PC-3 (cell line): ENCODE measurements at regions not wholly inside any gene's neighbourhood (a gene's known extent, or its start where the extent isn't known, plus 50 kb on each side); places are given as distances from the start of the nearest gene placed in this dataset.

ENCODE experiments used
- ATAC-seq: fragments of 200-7000 bp; cut with Tn5 transposase; 2 replicates; pipeline ENCODE4 v1.9.1; 2020; ENCODE audit warnings: mild to moderate bottlenecking, moderate library complexity
- BruUV-seq: library from RNA; stranded (reverse); fragments of 400-500 nt; replicated peaks from 2 replicates; lab custom pipeline; 2021; lab: Mats Ljungman, UMichigan
- CTCF ChIA-PET: fragments of 300-600 bp; sonication (Branson Sonifier 250); formaldehyde crosslinking; loops from one replicate; lab custom pipeline; 2022; ENCODE audit warnings: antibody characterized with exemption; lab: Charles Lee
- POLR2A ChIA-PET: fragments of 300-600 bp; sonication (Branson Sonifier 250); formaldehyde crosslinking; loops from one replicate; lab custom pipeline; 2022; ENCODE audit warnings: antibody characterized with exemption; ENCODE audit not compliant: unreplicated experiment; lab: Charles Lee
- DNase-seq: peaks from one replicate; pipeline ENCODE4 v3.0.0-alpha.2; 2015
- H2AFZ ChIP-seq: fragments of 300-600 bp; sonication (generic); 2 replicates; pipeline ENCODE4 v1.6.0; 2016; ENCODE audit warnings: antibody characterized with exemption, low read length
- H3F3A ChIP-seq: fragments of 300-600 bp; sonication (generic); one replicate; pipeline ENCODE4 v1.6.0; 2017; ENCODE audit warnings: antibody characterized with exemption, low read length, control low read depth, mild to moderate bottlenecking; ENCODE audit not compliant: unreplicated experiment
- H3K27ac ChIP-seq: fragments of 300-600 bp; sonication (generic); 2 replicates; pipeline ENCODE4 v1.5.1; 2016; ENCODE audit warnings: mild to moderate bottlenecking, low read length
- H3K27me3 ChIP-seq: fragments of 300-600 bp; sonication (generic); 2 replicates; pipeline ENCODE4 v1.6.1; 2016; ENCODE audit warnings: low read length, mixed read lengths
- H3K36me3 ChIP-seq: fragments of 300-600 bp; sonication (generic); 2 replicates; pipeline ENCODE4 v1.6.1; 2016; ENCODE audit warnings: low read depth, mixed run types, low read length, mixed read lengths
- H3K4me1 ChIP-seq: fragments of 300-600 bp; sonication (generic); 2 replicates; pipeline ENCODE4 v1.5.1; 2016; ENCODE audit warnings: low read length; ENCODE audit not compliant: insufficient read depth
- H3K4me2 ChIP-seq: fragments of 300-600 bp; sonication (generic); 2 replicates; pipeline ENCODE4 v1.6.0; 2016; ENCODE audit warnings: low read length
- H3K4me3 ChIP-seq: fragments of 300-600 bp; sonication (generic); 2 replicates; pipeline ENCODE4 v1.5.1; 2016; ENCODE audit warnings: mild to moderate bottlenecking, low read length, mixed read lengths
- H3K79me2 ChIP-seq: fragments of 300-600 bp; sonication (generic); 2 replicates; pipeline ENCODE4 v1.6.1; 2017; ENCODE audit warnings: low read length, mixed read lengths
- H3K9ac ChIP-seq: fragments of 300-600 bp; sonication (generic); 2 replicates; pipeline ENCODE4 v1.6.0; 2016; ENCODE audit warnings: mild to moderate bottlenecking, low read length
- H3K9me2 ChIP-seq: fragments of 300-600 bp; sonication (generic); replicated peaks from 2 replicates; pipeline ENCODE4 v1.6.1; 2016; ENCODE audit warnings: mixed run types, low read length, mixed read lengths
- H3K9me3 ChIP-seq: fragments of 300-600 bp; sonication (generic); 2 replicates; pipeline ENCODE4 v1.6.1; 2016; ENCODE audit warnings: low read length, mixed read lengths
- H4K20me1 ChIP-seq: fragments of 300-600 bp; sonication (generic); 2 replicates; pipeline ENCODE4 v1.6.1; 2016; ENCODE audit warnings: low read length, mixed read lengths
- CTCF ChIP-seq: fragments of 300-600 bp; sonication (generic); conservative IDR thresholded peaks from 2 replicates; pipeline ENCODE4 v1.5.1; 2017; ENCODE audit warnings: antibody characterized with exemption, low read depth, mild to moderate bottlenecking, low read length
- EZH2 ChIP-seq: fragments of 300-600 bp; sonication (generic); IDR thresholded peaks from one replicate; pipeline ENCODE4 v1.6.1; 2017; ENCODE audit warnings: antibody characterized with exemption, mild to moderate bottlenecking, low read length; ENCODE audit not compliant: unreplicated experiment
- EZH2phosphoT487 ChIP-seq: fragments of 300-600 bp; sonication (generic); IDR thresholded peaks from 2 replicates; pipeline ENCODE4 v1.6.1; 2018; ENCODE audit warnings: mild to moderate bottlenecking, antibody characterized with exemption, low read length, borderline replicate concordance
- intact Hi-C: fragments of 100-400 bp; cut with micrococcal nuclease; formaldehyde crosslinking; loops from 2 replicates; pipeline ENCODE4 v1.9.0; 2023

- H3F3A ChIP-seq = no peaks in the 10 kb centered on the region
- no peak for ATAC-seq
- no peak overlapping the region for H3K4me3 ChIP-seq
- DNase-seq = no peak
- no peak overlapping the region for H2AFZ ChIP-seq
- intact Hi-C loops = loop anchor here (1.0 kb wide), 2 partner anchors 60 to 537 kb away; no protein-coding TSS in a partner anchor
- H3K9me2 ChIP-seq = no peaks in the 10 kb centered on the region
- H3K36me3 ChIP-seq = no peaks in the 10 kb centered on the region
- no peak overlapping the region for H3K27ac ChIP-seq
- H3K9ac ChIP-seq = no peak overlapping the region
- no peaks in the 10 kb centered on the region for H3K9me3 ChIP-seq
- peaks cover 46% of the 10 kb centered on the region for H3K4me1 ChIP-seq
- ChIA-PET POLR2A (no interaction called here), CTCF (no interaction called here)
- no peaks in the 10 kb centered on the region for H4K20me1 ChIP-seq
- no TSS peak for BruUV-seq
- TF ChIP-seq EZH2 = no peak
- TF ChIP-seq EZH2phosphoT487 = no peak
- TF ChIP-seq CTCF = no peak
- no peaks in the 10 kb centered on the region for H3K27me3 ChIP-seq
- H3K4me2 ChIP-seq = no peak overlapping the region
- H3K79me2 ChIP-seq = no peaks in the 10 kb centered on the region
These were observed 144.4 kb upstream of the ARHGAP5 start for GRCh38 chr14:31932675-31933074.

GRCh38 chr14:31933716-31934115, 143.4 kb upstream of the ARHGAP5 start:
- intact Hi-C loops = loop anchor here (1.0 kb wide), 7 partner anchors 59 to 536 kb away; partner anchors contain the start of gene RNU6-8
- ATAC-seq (peak; percentile 67), DNase-seq (peak; percentile 86)
- Histone ChIP-seq H3K4me2 (peak overlapping the region; percentile 70), H2AFZ (no peak overlapping the region), H3K36me3 (no peaks in the 10 kb centered on the region), H3F3A (no peaks in the 10 kb centered on the region), H3K4me3 (no peak overlapping the region), H4K20me1 (no peaks in the 10 kb centered on the region), H3K79me2 (no peaks in the 10 kb centered on the region), H3K9me2 (no peaks in the 10 kb centered on the region), H3K4me1 (peaks cover 48% of the 10 kb centered on the region), H3K27ac (peak overlapping the region; percentile 40), H3K27me3 (no peaks in the 10 kb centered on the region), H3K9ac (0 out of 2 replicates have a peak overlapping the region, but pooled peaks have one; percentile 16), H3K9me3 (no peaks in the 10 kb centered on the region)
- ChIA-PET POLR2A (no interaction called here), CTCF (interaction anchor here (1.0 kb wide), 1 partner anchor 321 kb away, joined by 3 read pairs; no protein-coding TSS in a partner anchor)
- no TSS peak for BruUV-seq
- TF ChIP-seq EZH2phosphoT487 (no peak), EZH2 (no peak), CTCF (no peak)

GRCh38 chr14:31934767-31935266, 142.3 kb upstream of the ARHGAP5 start:
- Histone ChIP-seq H3K4me1 (peaks cover 48% of the 10 kb centered on the region), H3K79me2 (no peaks in the 10 kb centered on the region), H3K4me2 (no peak overlapping the region), H3K27me3 (no peaks in the 10 kb centered on the region), H4K20me1 (no peaks in the 10 kb centered on the region), H3K4me3 (no peak overlapping the region), H3K9me2 (no peaks in the 10 kb centered on the region), H3F3A (no peaks in the 10 kb centered on the region), H3K36me3 (no peaks in the 10 kb centered on the region), H3K9ac (no peak overlapping the region), H2AFZ (no peak overlapping the region), H3K9me3 (no peaks in the 10 kb centered on the region), H3K27ac (no peak overlapping the region)
- ChIA-PET POLR2A (interaction anchor here (0.5 kb wide), 1 partner anchor 106 kb away, joined by 4 read pairs; no protein-coding TSS in a partner anchor), CTCF (interaction anchor here (0.6 to 1.0 kb wide), 8 partner anchors 137 to 624 kb away, joined by 3 to 4 read pairs (median 3); no protein-coding TSS in a partner anchor)
- peak; percentile 61 for DNase-seq
- intact Hi-C loops = loop anchor here (1.0 to 5.0 kb wide), 7 partner anchors 71 to 627 kb away; partner anchors contain the start of gene RNU6-8
- TF ChIP-seq CTCF = peak; percentile 75
- TF ChIP-seq EZH2phosphoT487 = no peak
- no TSS peak for BruUV-seq
- peak; percentile 43 for ATAC-seq
